HG03460 (cell line): ENCODE measurements at regions not wholly inside any gene's neighbourhood (a gene's known extent, or its start where the extent isn't known, plus 50 kb on each side); places are given as distances from the start of the nearest gene placed in this dataset.
"Not testable (repeated sequence)": the region's sequence is repeated elsewhere in the genome, so short reads cannot be mapped to it uniquely, and the experiment has no call there.

Source experiments
- ATAC-seq: cut with Tn5 transposase; IDR thresholded peaks from one replicate; pipeline ENCODE4 v1.9.1; 2021; ENCODE audit not compliant: unreplicated experiment

GRCh38 chr1:95297906-95298305 is 63.9 kb downstream of the RWDD3 start:
- ATAC-seq, result not testable (repeated sequence)

GRCh38 chr1:95301091-95301490 is 67.1 kb downstream of the RWDD3 start:
- no peak for ATAC-seq

GRCh38 chr1:95301614-95302013 is 67.6 kb downstream of the RWDD3 start:
- no peak for ATAC-seq

- ATAC-seq, result no peak
Observed at GRCh38 chr1:95304803-95305202, 70.8 kb downstream of the RWDD3 start.

GRCh38 chr1:95308276-95309030 is 74.4 kb downstream of the RWDD3 start:
- ATAC-seq, result no peak

GRCh38 chr1:95309031-95309471 is 75.0 kb downstream of the RWDD3 start:
- no peak for ATAC-seq

- no peak for ATAC-seq
Observed at GRCh38 chr1:95311014-95311413, 77.0 kb downstream of the RWDD3 start.

- ATAC-seq, result no peak
Observed at GRCh38 chr1:95311762-95312161, 77.8 kb downstream of the RWDD3 start.

GRCh38 chr1:95312181-95312580 is 78.2 kb downstream of the RWDD3 start:
- ATAC-seq, result no peak

GRCh38 chr1:95313527-95313926 is 79.5 kb downstream of the RWDD3 start:
- no peak for ATAC-seq

GRCh38 chr1:95321531-95321930 is 87.5 kb downstream of the RWDD3 start:
- ATAC-seq, result no peak

- ATAC-seq, result no peak
Observed at GRCh38 chr1:95323123-95323522, 89.1 kb downstream of the RWDD3 start.

GRCh38 chr1:95325349-95325748 is 91.3 kb downstream of the RWDD3 start:
- no peak for ATAC-seq

GRCh38 chr1:95326023-95326422 is 92.0 kb downstream of the RWDD3 start:
- ATAC-seq, result no peak

GRCh38 chr1:95332754-95333153 is 98.7 kb downstream of the RWDD3 start:
- no peak for ATAC-seq

- ATAC-seq, result no peak
Observed at GRCh38 chr1:95339377-95339776, 105.4 kb downstream of the RWDD3 start.

GRCh38 chr1:95340061-95340460 is 106.1 kb downstream of the RWDD3 start:
- no peak for ATAC-seq

GRCh38 chr1:95352767-95353166 is 118.8 kb downstream of the RWDD3 start:
- ATAC-seq, result no peak

GRCh38 chr1:95353194-95353593 is 119.2 kb downstream of the RWDD3 start:
- no peak for ATAC-seq

GRCh38 chr1:95364546-95364945 is 130.5 kb downstream of the RWDD3 start:
- no peak for ATAC-seq

- ATAC-seq, result no peak
Observed at GRCh38 chr1:95366498-95366897, 132.5 kb downstream of the RWDD3 start.

- ATAC-seq, result no peak
Observed at GRCh38 chr1:95368178-95368577, 134.2 kb downstream of the RWDD3 start.
